ENCODE measurements at regions not wholly inside any gene's neighbourhood (a gene's known extent, or its start where the extent isn't known, plus 50 kb on each side); places are given as distances from the start of the nearest gene placed in this dataset.

GRCh38 chr13:72458701-72459100 lies 268.7 kb downstream of the MZT1 start:
- H3K4me1 ChIP-seq (ENCODE audit: control insufficient read depth in 2 of 3, insufficient read depth in 2 of 3, low read depth in 1 of 3, low read length in 3 of 3): peaks cover 3 to 16% (median 5%) of the 10 kb centered on the region in 3 donors
- DNase-seq: peak in 3 of 5 donors; percentile 11 to 77 (median 77)
- FAIRE-seq: no peak
- H3K9ac ChIP-seq (ENCODE audit: low read length in 3 of 3): no peak overlapping the region
- TF ChIP-seq CTCF (IDR thresholded peaks at IDR 0.05; ENCODE audit: borderline replicate concordance, extremely low read depth, insufficient read depth): no peak
- intact Hi-C loops (cut with DNase I): no loop called here
- no peak overlapping the region for H3K4me3 ChIP-seq (ENCODE audit: low read length in 3 of 3)
- no peak overlapping the region for H3K27ac ChIP-seq (ENCODE audit: low read depth in 2 of 2, low read length in 2 of 2)
- H3K36me3 ChIP-seq (ENCODE audit: control insufficient read depth in 2 of 3, insufficient read depth in 3 of 3, low read length in 3 of 3): no peaks in the 10 kb centered on the region
- no peaks in the 10 kb centered on the region for H3K27me3 ChIP-seq (ENCODE audit: control insufficient read depth, insufficient read depth, low read length)
- no peaks in the 10 kb centered on the region for H3K9me3 ChIP-seq (ENCODE audit: control insufficient read depth in 2 of 3, insufficient read depth in 1 of 3, low read length in 3 of 3)

GRCh38 chr13:72457151-72457550 lies 270.3 kb downstream of the MZT1 start:
- no peaks in the 10 kb centered on the region for H3K27me3 ChIP-seq (ENCODE audit: control insufficient read depth, insufficient read depth, low read length)
- FAIRE-seq (no peak), DNase-seq (no peak)
- H3K4me3 ChIP-seq (ENCODE audit: low read length in 3 of 3): no peak overlapping the region
- intact Hi-C loops (cut with DNase I): no loop called here
- no peaks in the 10 kb centered on the region for H3K9me3 ChIP-seq (ENCODE audit: control insufficient read depth in 2 of 3, insufficient read depth in 1 of 3, low read length in 3 of 3)
- H3K4me1 ChIP-seq (ENCODE audit: control insufficient read depth in 2 of 3, insufficient read depth in 2 of 3, low read depth in 1 of 3, low read length in 3 of 3): peaks cover 3 to 12% (median 3%) of the 10 kb centered on the region in 3 donors
- no peaks in the 10 kb centered on the region for H3K36me3 ChIP-seq (ENCODE audit: control insufficient read depth in 2 of 3, insufficient read depth in 3 of 3, low read length in 3 of 3)
- no peak overlapping the region for H3K27ac ChIP-seq (ENCODE audit: low read depth in 2 of 2, low read length in 2 of 2)
- no peak for TF ChIP-seq CTCF (IDR thresholded peaks at IDR 0.05; ENCODE audit: borderline replicate concordance, extremely low read depth, insufficient read depth)
- H3K9ac ChIP-seq (ENCODE audit: low read length in 3 of 3): no peak overlapping the region

- DNase-seq (no peak), FAIRE-seq (no peak)
- H3K9me3 ChIP-seq (ENCODE audit: control insufficient read depth in 2 of 3, insufficient read depth in 1 of 3, low read length in 3 of 3): no peaks in the 10 kb centered on the region
- no peak overlapping the region for H3K9ac ChIP-seq (ENCODE audit: low read length in 3 of 3)
- no peaks in the 10 kb centered on the region for H3K36me3 ChIP-seq (ENCODE audit: control insufficient read depth in 2 of 3, insufficient read depth in 3 of 3, low read length in 3 of 3)
- H3K4me1 ChIP-seq (ENCODE audit: control insufficient read depth in 2 of 3, insufficient read depth in 2 of 3, low read depth in 1 of 3, low read length in 3 of 3): peaks cover 3 to 6% (median 3%) of the 10 kb centered on the region in 3 donors
- intact Hi-C loops (cut with DNase I): no loop called here
- no peak for TF ChIP-seq CTCF (IDR thresholded peaks at IDR 0.05; ENCODE audit: borderline replicate concordance, extremely low read depth, insufficient read depth)
- no peak overlapping the region for H3K27ac ChIP-seq (ENCODE audit: low read depth in 2 of 2, low read length in 2 of 2)
- no peaks in the 10 kb centered on the region for H3K27me3 ChIP-seq (ENCODE audit: control insufficient read depth, insufficient read depth, low read length)
- H3K4me3 ChIP-seq (ENCODE audit: low read length in 3 of 3): no peak overlapping the region
Observed at GRCh38 chr13:72456486-72456885, 270.9 kb downstream of the MZT1 start.

GRCh38 chr13:72453161-72453560 lies 274.3 kb downstream of the MZT1 start:
- no peak for TF ChIP-seq CTCF (IDR thresholded peaks at IDR 0.05; ENCODE audit: borderline replicate concordance, extremely low read depth, insufficient read depth)
- Histone ChIP-seq H3K27me3 (ENCODE audit: control insufficient read depth, insufficient read depth, low read length) (no peaks in the 10 kb centered on the region), H3K4me1 (ENCODE audit: control insufficient read depth in 2 of 3, insufficient read depth in 2 of 3, low read depth in 1 of 3, low read length in 3 of 3) (no peaks in the 10 kb centered on the region), H3K9ac (ENCODE audit: low read length in 3 of 3) (no peak overlapping the region), H3K4me3 (ENCODE audit: low read length in 3 of 3) (no peak overlapping the region), H3K9me3 (ENCODE audit: control insufficient read depth in 2 of 3, insufficient read depth in 1 of 3, low read length in 3 of 3) (no peaks in the 10 kb centered on the region), H3K27ac (ENCODE audit: low read depth in 2 of 2, low read length in 2 of 2) (no peak overlapping the region), H3K36me3 (ENCODE audit: control insufficient read depth in 2 of 3, insufficient read depth in 3 of 3, low read length in 3 of 3) (no peaks in the 10 kb centered on the region)
- no peak for FAIRE-seq
- intact Hi-C loops (cut with DNase I): no loop called here
- no peak for DNase-seq

Measured in kidney (tissue), 13 donors.